NB4 (cell line): ENCODE measurements at regions not wholly inside any gene's neighbourhood (a gene's known extent, or its start where the extent isn't known, plus 50 kb on each side); places are given as distances from the start of the nearest gene placed in this dataset.

Experiments
- POLR2A ChIP-seq: IDR thresholded peaks from 2 replicates; pipeline ENCODE4 v1.6.1; 2011; ENCODE audit warnings: mild to moderate bottlenecking; ENCODE audit not compliant: insufficient read length; ENCODE audit errors: extremely low read depth
- TF ChIP-seq, protein P1 (sequence below): IDR thresholded peaks from one replicate; pipeline ENCODE4 v1.5.1; 2012; ENCODE audit warnings: low read depth, low read length

- no peak for TF ChIP-seq POLR2A
- TF ChIP-seq, protein P1, sequence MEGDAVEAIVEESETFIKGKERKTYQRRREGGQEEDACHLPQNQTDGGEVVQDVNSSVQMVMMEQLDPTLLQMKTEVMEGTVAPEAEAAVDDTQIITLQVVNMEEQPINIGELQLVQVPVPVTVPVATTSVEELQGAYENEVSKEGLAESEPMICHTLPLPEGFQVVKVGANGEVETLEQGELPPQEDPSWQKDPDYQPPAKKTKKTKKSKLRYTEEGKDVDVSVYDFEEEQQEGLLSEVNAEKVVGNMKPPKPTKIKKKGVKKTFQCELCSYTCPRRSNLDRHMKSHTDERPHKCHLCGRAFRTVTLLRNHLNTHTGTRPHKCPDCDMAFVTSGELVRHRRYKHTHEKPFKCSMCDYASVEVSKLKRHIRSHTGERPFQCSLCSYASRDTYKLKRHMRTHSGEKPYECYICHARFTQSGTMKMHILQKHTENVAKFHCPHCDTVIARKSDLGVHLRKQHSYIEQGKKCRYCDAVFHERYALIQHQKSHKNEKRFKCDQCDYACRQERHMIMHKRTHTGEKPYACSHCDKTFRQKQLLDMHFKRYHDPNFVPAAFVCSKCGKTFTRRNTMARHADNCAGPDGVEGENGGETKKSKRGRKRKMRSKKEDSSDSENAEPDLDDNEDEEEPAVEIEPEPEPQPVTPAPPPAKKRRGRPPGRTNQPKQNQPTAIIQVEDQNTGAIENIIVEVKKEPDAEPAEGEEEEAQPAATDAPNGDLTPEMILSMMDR: no peak
Measured at GRCh38 chr3:76500746-76501275, 539.1 kb upstream of the ROBO2 start.
